HepG2 (cell line): ENCODE measurements at regions not wholly inside any gene's neighbourhood (a gene's known extent, or its start where the extent isn't known, plus 50 kb on each side); places are given as distances from the start of the nearest gene placed in this dataset.

Source experiments
- DR1 ChIP-seq: sonication (generic); formaldehyde crosslinking; IDR thresholded peaks from 2 replicates; pipeline ENCODE4 v1.8.0; 2021; ENCODE audit warnings: mild to moderate bottlenecking, missing genetic modification reagents, inconsistent platforms
- GABPB1 ChIP-seq: IDR thresholded peaks from 2 replicates; pipeline ENCODE4 v1.6.1; 2016; ENCODE audit warnings: mild to moderate bottlenecking, missing genetic modification reagents, moderate library complexity, missing compliant biosample characterization
- GATAD2A ChIP-seq: IDR thresholded peaks from 2 replicates; pipeline ENCODE4 v1.6.1; 2016
- HNRNPH1 ChIP-seq: fragments of 200-400 bp; formaldehyde crosslinking; optimal IDR thresholded peaks from 2 replicates; pipeline ENCODE3; 2017; ENCODE audit warnings: mild to moderate bottlenecking, low read depth, low read length
- HOMEZ ChIP-seq: IDR thresholded peaks from 2 replicates; pipeline ENCODE4 v1.6.1; 2016; ENCODE audit warnings: low read depth
- NFIC ChIP-seq: IDR thresholded peaks from 2 replicates; pipeline ENCODE4 v1.6.1; 2012; ENCODE audit warnings: mild to moderate bottlenecking, low read length, inconsistent platforms
- POLR2AphosphoS5 ChIP-seq: IDR thresholded peaks from 2 replicates; pipeline ENCODE4 v1.6.1; 2012; ENCODE audit warnings: low read depth, low read length
- RBM22 ChIP-seq: fragments of 200-400 bp; formaldehyde crosslinking; optimal IDR thresholded peaks from 2 replicates; pipeline ENCODE3; 2017; ENCODE audit warnings: mild to moderate bottlenecking, low read length, moderate library complexity
- SALL1 ChIP-seq: sonication (generic); formaldehyde crosslinking; IDR thresholded peaks from 2 replicates; pipeline ENCODE4 v1.8.0; 2022; ENCODE audit warnings: mild to moderate bottlenecking, missing genetic modification reagents
- ZNF235 ChIP-seq: sonication (generic); formaldehyde crosslinking; IDR thresholded peaks from 2 replicates; pipeline ENCODE4 v1.8.1; 2023; ENCODE audit warnings: mild to moderate bottlenecking, missing genetic modification reagents, borderline replicate concordance
- ZNF276 ChIP-seq: sonication (generic); formaldehyde crosslinking; IDR thresholded peaks from 2 replicates; pipeline ENCODE4 v1.4.0; 2020; ENCODE audit warnings: mild to moderate bottlenecking, low read depth, missing genetic modification reagents
- ZNF503 ChIP-seq: sonication (generic); formaldehyde crosslinking; IDR thresholded peaks from 2 replicates; pipeline ENCODE4 v1.4.0; 2020; ENCODE audit warnings: missing genetic modification reagents
- ZNF776 ChIP-seq: sonication (generic); formaldehyde crosslinking; IDR thresholded peaks from 2 replicates; pipeline ENCODE4 v1.4.0; 2020; ENCODE audit warnings: mild to moderate bottlenecking, missing genetic modification reagents
- ZSCAN22 ChIP-seq: sonication (generic); formaldehyde crosslinking; IDR thresholded peaks from 2 replicates; pipeline ENCODE4 v1.4.0; 2020; ENCODE audit warnings: mild to moderate bottlenecking, missing genetic modification reagents
- TF ChIP-seq, protein P1 (sequence below): sonication (generic); formaldehyde crosslinking; IDR thresholded peaks from 2 replicates; pipeline ENCODE4 v1.4.0; 2020; ENCODE audit warnings: missing genetic modification reagents
- TF ChIP-seq, protein P2 (sequence below): sonication (generic); formaldehyde crosslinking; IDR thresholded peaks from 2 replicates; pipeline ENCODE4 v1.4.0; 2020; ENCODE audit warnings: mild to moderate bottlenecking, missing genetic modification reagents
- TF ChIP-seq, protein P3 (sequence below): sonication (generic); formaldehyde crosslinking; IDR thresholded peaks from 2 replicates; pipeline ENCODE4 v1.8.1; 2023; ENCODE audit warnings: mild to moderate bottlenecking, inconsistent platforms, moderate library complexity, missing genetic modification reagents, borderline replicate concordance

- TF ChIP-seq ZNF503 (CRISPR knock-in tag) (peak; percentile 41; the same call in 1 of the 2 replicates), DR1 (CRISPR knock-in tag) (no peak), ZSCAN22 (no peak), SALL1 (peak; percentile 66; the same call in 1 of the 2 replicates), GABPB1 (CRISPR knock-in tag) (peak; percentile 20; the same call in 1 of the 2 replicates), RBM22 (no peak), ZNF276 (CRISPR knock-in tag) (no peak), ZNF776 (CRISPR knock-in tag) (no peak), ZNF235 (CRISPR knock-in tag) (no peak), POLR2AphosphoS5 (no peak), NFIC (no peak; the same call in 1 of the 2 replicates), HOMEZ (CRISPR knock-in tag) (no peak), GATAD2A (peak; percentile 85), HNRNPH1 (no peak)
- TF ChIP-seq, protein P1, sequence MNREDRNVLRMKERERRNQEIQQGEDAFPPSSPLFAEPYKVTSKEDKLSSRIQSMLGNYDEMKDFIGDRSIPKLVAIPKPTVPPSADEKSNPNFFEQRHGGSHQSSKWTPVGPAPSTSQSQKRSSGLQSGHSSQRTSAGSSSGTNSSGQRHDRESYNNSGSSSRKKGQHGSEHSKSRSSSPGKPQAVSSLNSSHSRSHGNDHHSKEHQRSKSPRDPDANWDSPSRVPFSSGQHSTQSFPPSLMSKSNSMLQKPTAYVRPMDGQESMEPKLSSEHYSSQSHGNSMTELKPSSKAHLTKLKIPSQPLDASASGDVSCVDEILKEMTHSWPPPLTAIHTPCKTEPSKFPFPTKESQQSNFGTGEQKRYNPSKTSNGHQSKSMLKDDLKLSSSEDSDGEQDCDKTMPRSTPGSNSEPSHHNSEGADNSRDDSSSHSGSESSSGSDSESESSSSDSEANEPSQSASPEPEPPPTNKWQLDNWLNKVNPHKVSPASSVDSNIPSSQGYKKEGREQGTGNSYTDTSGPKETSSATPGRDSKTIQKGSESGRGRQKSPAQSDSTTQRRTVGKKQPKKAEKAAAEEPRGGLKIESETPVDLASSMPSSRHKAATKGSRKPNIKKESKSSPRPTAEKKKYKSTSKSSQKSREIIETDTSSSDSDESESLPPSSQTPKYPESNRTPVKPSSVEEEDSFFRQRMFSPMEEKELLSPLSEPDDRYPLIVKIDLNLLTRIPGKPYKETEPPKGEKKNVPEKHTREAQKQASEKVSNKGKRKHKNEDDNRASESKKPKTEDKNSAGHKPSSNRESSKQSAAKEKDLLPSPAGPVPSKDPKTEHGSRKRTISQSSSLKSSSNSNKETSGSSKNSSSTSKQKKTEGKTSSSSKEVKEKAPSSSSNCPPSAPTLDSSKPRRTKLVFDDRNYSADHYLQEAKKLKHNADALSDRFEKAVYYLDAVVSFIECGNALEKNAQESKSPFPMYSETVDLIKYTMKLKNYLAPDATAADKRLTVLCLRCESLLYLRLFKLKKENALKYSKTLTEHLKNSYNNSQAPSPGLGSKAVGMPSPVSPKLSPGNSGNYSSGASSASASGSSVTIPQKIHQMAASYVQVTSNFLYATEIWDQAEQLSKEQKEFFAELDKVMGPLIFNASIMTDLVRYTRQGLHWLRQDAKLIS (CRISPR knock-in tag): no peak
- TF ChIP-seq, protein P2, sequence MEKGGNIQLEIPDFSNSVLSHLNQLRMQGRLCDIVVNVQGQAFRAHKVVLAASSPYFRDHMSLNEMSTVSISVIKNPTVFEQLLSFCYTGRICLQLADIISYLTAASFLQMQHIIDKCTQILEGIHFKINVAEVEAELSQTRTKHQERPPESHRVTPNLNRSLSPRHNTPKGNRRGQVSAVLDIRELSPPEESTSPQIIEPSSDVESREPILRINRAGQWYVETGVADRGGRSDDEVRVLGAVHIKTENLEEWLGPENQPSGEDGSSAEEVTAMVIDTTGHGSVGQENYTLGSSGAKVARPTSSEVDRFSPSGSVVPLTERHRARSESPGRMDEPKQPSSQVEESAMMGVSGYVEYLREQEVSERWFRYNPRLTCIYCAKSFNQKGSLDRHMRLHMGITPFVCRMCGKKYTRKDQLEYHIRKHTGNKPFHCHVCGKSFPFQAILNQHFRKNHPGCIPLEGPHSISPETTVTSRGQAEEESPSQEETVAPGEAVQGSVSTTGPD: no peak
- TF ChIP-seq, protein P3, sequence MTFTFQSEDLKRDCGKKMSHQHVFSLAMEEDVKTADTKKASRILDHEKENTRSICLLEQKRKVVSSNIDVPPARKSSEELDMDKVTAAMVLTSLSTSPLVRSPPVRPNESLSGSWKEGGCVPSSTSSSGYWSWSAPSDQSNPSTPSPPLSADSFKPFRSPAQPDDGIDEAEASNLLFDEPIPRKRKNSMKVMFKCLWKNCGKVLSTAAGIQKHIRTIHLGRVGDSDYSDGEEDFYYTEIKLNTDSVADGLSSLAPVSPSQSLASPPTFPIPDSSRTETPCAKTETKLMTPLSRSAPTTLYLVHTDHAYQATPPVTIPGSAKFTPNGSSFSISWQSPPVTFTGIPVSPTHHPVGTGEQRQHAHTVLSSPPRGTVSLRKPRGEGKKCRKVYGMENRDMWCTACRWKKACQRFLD (CRISPR knock-in tag): no peak
These were observed 95.5 kb downstream of the THNSL2 start (continued) for GRCh38 chr2:88265352-88266303.
